GM19025 (cell line): ENCODE measurements at regions not wholly inside any gene's neighbourhood (a gene's known extent, or its start where the extent isn't known, plus 50 kb on each side); places are given as distances from the start of the nearest gene placed in this dataset.

Experiments
- ATAC-seq: cut with Tn5 transposase; IDR thresholded peaks from one replicate; pipeline ENCODE4 v1.9.1; 2021; ENCODE audit warnings: mild to moderate bottlenecking, low read depth, moderate library complexity; ENCODE audit not compliant: unreplicated experiment

- no peak for ATAC-seq
These were observed 527.5 kb downstream of the RFC3 start for GRCh38 chr13:34345258-34345965.

- no peak for ATAC-seq
These were observed 528.7 kb downstream of the RFC3 start for GRCh38 chr13:34346626-34347025.

GRCh38 chr13:34347784-34348573 lies 530.0 kb downstream of the RFC3 start:
- ATAC-seq = no peak

GRCh38 chr13:34349091-34349722 lies 531.3 kb downstream of the RFC3 start:
- no peak for ATAC-seq

- no peak for ATAC-seq
These were observed 532.7 kb downstream of the RFC3 start for GRCh38 chr13:34350671-34351070.

- no peak for ATAC-seq
These were observed 533.2 kb downstream of the RFC3 start for GRCh38 chr13:34351134-34351533.

GRCh38 chr13:34352958-34353357 lies 535.0 kb downstream of the RFC3 start:
- ATAC-seq = no peak

GRCh38 chr13:34356686-34357434 lies 538.9 kb downstream of the RFC3 start:
- no peak for ATAC-seq

- no peak for ATAC-seq
These were observed 539.7 kb downstream of the RFC3 start for GRCh38 chr13:34357435-34358232.

GRCh38 chr13:34358811-34359513 lies 541.0 kb downstream of the RFC3 start:
- ATAC-seq = no peak

- no peak for ATAC-seq
These were observed 542.8 kb downstream of the RFC3 start for GRCh38 chr13:34360702-34361101.

GRCh38 chr13:34361560-34361959 lies 543.6 kb downstream of the RFC3 start:
- no peak for ATAC-seq

- ATAC-seq = no peak
These were observed 545.3 kb downstream of the RFC3 start for GRCh38 chr13:34363266-34363665.

- ATAC-seq = no peak
These were observed 546.7 kb downstream of the RFC3 start for GRCh38 chr13:34364633-34365032.

- ATAC-seq = no peak
These were observed 552.0 kb downstream of the RFC3 start for GRCh38 chr13:34369931-34370330.

GRCh38 chr13:34371108-34371507 lies 553.2 kb downstream of the RFC3 start:
- ATAC-seq = no peak

- ATAC-seq = no peak
These were observed 553.9 kb downstream of the RFC3 start for GRCh38 chr13:34371645-34372395.

GRCh38 chr13:34372581-34372980 lies 554.6 kb downstream of the RFC3 start:
- ATAC-seq = no peak

- ATAC-seq = no peak
These were observed 558.5 kb downstream of the RFC3 start for GRCh38 chr13:34376483-34376882.
